AML-193 (cell line): ENCODE measurements at regions not wholly inside any gene's neighbourhood (a gene's known extent, or its start where the extent isn't known, plus 50 kb on each side); places are given as distances from the start of the nearest gene placed in this dataset.
"Not testable (repeated sequence)": the region's sequence is repeated elsewhere in the genome, so short reads cannot be mapped to it uniquely, and the experiment has no call there.

Experiments
- DNase-seq, 2 experiments: peaks; one replicate each; lab custom pipeline; 2025; lab: John Stamatoyannopoulos, UW

DNA sequence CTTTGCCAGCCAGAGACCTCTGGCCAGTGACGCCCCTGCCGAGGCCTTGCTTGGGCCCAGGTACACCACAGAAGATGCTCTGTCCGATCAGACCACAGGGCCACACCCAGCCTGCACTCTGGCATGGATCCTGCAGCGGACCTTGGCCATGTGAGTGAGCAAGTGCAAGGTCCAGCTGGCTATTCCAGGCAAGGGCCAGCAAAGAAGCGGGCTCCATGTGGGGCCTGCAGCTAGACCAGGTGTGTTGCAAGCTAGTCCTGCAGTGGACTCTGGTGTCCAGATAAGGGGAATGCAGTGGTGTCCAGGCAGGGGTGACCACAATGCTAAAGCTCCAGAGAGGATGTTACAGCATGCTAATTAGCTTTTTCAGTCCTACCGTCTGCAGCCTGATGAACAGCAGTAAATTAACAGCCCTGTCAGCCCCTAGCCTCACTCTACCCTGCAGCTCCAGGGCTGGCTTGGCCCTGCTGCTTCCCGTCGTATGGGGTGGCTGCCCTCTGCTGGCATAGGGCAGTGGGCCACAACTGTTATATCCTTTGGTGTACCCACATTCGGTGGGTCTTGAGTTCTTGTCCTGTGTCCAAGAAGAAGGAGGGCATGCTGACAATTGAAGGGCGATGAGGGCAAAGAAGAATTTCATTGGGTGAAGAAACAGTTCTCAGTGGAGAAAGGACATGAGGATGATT lies 284.5 kb upstream of the POU5F2 start:
- no peak for DNase-seq

- no peak for DNase-seq
Observed at GRCh38 chr5:94024620-94025019, 283.2 kb upstream of the POU5F2 start.

DNA sequence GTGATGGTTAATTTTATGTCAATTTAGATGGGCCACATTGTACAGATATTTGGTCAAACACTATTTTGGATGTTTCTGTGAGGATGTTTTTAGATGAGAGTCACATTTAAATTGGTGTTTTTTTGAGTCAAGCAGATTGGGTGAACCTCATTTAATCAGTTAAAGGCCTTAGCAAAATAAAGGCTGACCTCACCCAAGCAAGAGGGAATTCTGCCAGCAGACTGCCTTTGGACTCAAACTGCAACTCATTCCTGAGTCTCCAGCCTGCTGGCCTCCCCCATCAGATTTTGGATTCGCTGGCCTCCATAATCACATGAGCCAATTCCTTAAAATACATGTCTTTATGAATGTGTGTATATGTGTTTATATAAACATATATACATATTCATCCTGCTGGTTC lies 282.7 kb upstream of the POU5F2 start:
- no peak for DNase-seq

DNA sequence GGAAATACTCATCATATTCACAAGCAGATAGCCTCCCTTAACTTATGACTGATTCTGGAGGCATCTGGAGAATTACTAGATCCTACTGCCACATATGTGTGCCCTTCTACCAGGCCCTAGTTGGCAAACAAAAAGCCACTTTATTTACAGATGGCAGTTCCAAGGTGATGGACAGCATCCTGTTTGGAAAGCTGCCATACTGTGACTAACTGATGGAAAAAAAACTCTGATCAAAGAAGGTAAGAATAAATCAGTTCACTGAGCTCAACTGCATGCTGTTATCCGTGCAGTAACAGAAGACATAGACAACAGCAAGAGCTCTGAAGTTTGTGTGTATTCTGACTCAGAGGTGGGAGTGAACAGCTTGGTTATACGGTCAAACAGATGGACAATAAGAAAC lies 279.8 kb upstream of the POU5F2 start:
- no peak for DNase-seq

GRCh38 chr5:94017579-94017978 lies 276.2 kb upstream of the POU5F2 start:
- no peak for DNase-seq

- no peak for DNase-seq
Observed at GRCh38 chr5:94010814-94011213, 269.4 kb upstream of the POU5F2 start.

DNA sequence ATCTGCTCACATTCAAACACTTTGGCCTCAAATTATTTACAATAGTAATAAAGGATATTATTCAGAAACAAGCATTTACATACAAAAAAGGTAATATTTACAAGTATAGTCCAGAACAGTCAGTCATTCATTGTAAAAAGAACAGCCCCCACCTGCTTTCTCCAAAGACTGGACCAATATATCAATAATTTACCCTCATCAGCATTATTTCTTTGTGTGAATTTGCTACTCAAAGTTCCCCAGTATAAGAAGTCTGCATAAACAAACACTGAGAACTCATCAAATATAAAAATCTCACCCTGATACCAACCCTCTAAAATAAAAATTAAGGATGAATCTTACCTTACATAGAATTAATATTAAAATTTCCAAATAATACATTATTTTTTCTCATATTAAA lies 267.8 kb upstream of the POU5F2 start:
- DNase-seq, result no peak

- no peak for DNase-seq
Observed at GRCh38 chr5:93998951-93999455, 257.6 kb upstream of the POU5F2 start.

DNA sequence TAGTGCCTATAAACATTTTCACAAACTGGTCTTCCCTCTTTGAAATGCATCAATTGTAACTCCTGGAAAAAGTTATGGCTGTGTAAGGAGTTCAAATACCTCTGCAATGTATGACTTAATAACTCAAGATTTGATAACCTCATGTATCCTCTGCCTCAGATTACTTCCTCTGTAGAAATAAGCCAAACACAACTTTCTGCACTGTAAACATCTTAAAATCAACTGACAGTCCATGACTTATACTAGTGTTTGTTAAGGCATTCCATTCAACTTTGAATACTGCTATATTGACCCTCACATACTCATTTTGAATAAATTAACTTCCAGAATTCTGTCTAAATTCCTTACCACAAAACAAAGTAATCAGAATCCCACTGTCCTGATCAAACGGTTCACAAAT lies 256.2 kb upstream of the POU5F2 start:
- no peak for DNase-seq

- DNase-seq, result no peak
Observed at GRCh38 chr5:93995126-93995621, 253.8 kb upstream of the POU5F2 start.

DNA sequence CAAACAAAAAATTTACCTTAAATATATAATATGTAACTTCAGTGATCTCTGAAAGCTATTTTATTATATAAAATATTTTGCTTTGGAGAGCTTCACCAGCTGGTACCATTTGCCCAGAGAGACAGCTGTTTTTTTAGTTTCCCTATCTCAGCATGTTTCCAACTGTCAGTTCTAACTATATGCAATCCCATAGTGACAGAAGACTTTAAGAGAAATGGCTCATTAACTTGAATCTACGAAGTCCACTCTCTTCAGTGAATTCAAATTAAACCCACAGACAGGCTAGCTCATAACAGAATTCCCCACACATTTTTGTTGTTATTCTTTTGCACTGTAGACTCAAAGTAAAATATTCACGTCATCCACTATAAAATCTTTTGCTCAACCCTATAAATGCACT lies 251.8 kb upstream of the POU5F2 start:
- no peak for DNase-seq

- DNase-seq, result peak; percentile 40 to 48
Observed at GRCh38 chr5:93990504-93991070, 249.2 kb upstream of the POU5F2 start.

DNA sequence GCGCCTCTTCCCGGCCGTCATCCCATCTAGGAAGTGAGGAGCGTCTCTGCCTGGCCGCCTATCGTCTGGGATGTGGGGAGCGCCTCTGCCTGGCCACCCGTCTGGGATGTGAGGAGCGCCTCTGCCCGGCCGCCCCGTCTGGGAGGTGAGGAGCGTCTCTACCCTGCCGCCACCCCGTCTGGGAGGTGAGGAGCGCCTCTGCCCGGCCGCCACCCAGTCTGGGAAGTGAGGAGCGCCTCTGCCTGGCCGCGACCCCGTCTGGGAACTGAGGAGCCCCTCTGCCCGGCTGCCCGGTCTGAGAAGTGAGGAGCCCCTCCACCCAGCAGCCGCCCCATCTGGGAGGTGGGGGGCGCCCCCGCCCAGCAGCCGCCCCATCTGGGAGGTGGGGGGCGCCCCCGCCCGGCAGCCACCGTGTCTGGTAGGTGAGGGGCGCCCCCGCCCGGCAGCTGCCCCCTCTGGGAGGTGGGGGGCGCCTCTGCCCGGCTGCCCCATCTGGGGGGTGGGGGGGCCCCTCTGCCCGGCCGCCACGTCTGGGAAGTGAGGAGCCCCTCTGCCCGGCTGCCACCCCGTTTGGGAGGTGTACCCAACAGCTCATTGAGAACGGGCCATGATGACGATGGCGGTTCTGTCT lies 244.7 kb upstream of the POU5F2 start:
- DNase-seq, result not testable (repeated sequence)

DNA sequence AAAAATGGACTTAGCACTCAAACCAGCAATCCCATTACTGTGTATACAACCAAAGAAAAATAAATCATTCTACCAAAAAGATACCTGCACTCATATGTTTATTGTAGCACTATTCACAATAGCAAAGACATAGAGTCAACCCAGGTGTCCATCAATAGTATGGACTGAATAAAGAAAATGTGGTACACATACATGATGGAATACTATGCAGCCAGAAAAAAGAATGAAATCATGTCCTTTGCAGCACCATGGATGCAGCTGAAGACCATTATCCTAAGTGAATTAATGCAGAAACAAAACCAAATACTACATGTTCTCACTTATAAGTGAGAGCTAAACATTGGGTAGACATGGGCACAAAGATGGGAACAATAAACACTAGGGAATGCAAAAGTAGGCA lies 236.8 kb upstream of the POU5F2 start:
- no peak for DNase-seq

DNA sequence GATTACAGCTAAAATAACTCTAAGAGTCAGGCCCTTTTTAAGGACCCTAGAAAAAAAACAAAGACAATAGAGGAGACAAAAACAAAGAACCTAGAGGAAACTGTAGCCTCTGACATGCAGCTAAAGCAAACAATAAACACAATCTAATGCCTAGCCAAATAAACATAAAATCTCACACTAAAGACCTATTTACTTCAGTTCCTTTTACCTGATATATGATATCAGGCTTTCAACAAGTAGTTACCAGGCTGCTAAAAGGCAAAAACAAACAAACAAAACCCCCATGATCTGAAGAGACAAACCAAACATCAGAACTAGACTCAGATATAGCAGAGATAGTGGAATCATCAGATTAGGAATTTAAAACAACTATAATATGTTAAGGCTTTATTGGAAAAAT lies 226.5 kb upstream of the POU5F2 start:
- DNase-seq, result no peak

GRCh38 chr5:93964421-93964820 lies 223.0 kb upstream of the POU5F2 start:
- DNase-seq, result no peak

- DNase-seq, result no peak
Observed at GRCh38 chr5:93960042-93960441, 218.6 kb upstream of the POU5F2 start.

DNA sequence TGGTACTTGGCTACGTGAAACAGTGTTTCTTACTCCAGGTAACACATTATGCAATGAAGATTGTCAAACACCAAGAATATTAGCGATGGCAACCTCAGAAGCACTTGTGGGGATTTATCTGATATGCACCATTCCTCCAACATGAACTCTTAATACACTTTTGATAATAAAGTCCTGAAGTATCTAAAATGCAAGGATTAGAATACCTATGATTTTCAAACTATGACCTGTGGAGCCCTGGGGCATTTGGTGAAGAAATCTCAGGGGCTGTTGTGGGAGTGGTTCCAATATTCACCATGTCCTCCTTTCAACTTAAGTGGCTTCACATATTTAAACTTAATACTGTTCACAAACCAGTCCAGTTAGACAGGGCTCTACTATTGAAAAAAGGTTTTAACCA lies 214.6 kb upstream of the POU5F2 start:
- DNase-seq, result no peak

DNA sequence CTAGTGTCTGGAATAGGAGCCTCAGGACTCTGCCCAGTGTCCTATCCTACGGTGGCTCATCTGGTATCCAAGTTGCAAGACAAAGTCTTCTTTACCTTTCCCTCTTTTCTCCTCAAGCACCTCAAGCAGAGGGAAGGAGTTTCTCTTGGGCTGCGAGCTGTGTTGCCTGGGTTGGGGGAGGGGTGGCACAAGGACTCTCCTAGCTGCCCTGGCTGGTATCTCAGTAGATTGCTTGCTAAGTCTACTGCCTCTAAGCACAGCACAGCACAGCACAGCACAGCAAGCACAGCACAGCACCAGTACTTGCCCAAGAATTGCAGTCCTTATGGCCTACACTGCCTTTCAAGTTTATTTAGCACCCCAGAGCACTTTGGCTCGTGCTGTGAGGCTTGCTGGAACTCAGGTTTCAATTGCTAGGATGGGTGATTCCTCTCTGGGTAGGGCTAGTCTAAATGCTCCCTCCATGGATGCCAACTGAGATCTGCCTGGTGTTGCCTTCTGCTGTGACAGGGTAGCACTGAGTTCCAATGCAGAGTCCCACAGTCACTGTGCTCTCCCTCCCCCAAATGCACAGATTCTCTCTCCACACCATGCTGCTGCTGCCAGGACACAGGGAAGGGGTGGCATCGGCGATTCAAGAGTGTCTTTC lies 213.1 kb upstream of the POU5F2 start:
- DNase-seq, result no peak

DNA sequence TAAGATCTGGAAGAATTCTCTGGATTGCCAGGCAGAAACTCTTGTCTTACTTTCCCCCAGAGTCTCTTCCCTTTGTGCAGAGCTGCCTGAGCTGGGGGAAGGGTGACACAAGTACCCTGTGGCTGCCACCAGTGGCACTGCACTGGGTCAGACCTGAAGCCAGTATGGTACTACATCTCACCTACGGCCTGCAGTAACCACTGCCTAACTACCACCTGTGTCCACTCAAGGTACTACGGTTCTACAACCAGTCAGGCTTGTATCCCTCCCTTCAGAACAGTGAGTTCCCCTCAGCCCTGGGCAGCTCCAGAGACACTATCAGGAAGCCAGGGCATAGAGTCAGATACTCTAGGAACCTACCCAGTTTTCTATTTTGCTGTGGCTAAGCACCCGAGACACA lies 212.0 kb upstream of the POU5F2 start:
- DNase-seq, result no peak

GRCh38 chr5:93941897-93942296 lies 200.5 kb upstream of the POU5F2 start:
- no peak for DNase-seq

DNA sequence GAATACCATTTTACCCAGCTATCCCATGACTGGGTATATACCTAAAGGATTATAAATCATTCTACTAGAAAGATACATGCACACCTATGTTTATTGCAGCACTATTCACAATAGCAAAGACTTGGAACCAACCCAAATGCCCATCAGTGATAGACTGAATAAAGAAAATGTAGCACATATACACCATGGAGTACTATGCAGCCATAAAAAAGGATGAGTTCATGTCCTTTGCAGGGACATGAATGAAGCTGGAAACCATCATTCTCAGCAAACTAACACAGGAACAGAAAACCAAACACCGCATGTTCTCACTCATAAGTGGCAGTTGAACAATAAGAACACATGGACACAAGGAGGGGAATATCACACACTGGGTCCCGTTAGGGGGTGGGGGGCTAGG lies 191.9 kb upstream of the POU5F2 start:
- DNase-seq, result not testable (repeated sequence)

DNA sequence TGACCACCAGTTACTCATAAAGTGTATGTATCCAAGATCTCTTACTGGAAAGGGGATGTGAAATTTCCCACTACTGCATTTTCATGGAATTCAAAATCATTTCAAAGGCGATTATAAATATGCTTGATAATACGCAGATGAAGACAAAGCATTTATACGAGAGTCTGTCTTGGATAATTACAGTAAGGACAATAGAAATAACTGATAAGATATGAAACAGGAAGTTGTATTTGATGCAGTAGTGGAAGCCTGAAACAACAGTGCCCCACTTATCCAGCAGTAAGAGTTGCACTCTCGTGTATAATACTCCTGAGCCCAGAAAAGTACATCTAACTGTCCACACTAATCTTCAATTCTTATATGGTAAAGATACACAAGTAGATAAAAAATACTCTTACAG lies 188.7 kb upstream of the POU5F2 start:
- DNase-seq, result no peak
